ENCODE measurements at regions not wholly inside any gene's neighbourhood (a gene's known extent, or its start where the extent isn't known, plus 50 kb on each side); places are given as distances from the start of the nearest gene placed in this dataset.
A peak's percentile ranks its signal among the peaks of the same experiment; 100 is the strongest.

DNA sequence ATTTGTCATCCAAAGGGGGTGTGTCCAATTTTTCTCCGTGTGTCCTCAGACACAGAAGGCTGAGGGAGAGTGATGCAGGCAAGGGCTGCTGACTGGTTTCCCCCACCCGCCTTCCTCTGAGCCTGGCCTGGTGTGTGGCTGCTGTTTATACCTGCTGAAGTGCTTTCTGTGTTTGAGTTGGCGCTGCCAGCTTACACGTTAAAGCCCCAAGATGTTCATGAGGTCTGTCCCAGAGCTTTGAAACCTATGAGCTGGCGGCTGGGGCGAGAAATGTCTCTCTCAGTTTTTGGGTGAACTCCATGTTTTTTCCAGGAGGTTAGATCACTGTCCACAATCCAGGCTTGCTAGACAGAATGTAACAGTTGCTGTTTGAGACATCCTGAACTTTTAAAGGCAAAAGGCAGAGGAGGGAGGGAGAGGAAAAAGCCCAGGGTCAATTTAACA is 69.0 kb upstream of the CCN2 start:
- TF ChIP-seq, protein P1, sequence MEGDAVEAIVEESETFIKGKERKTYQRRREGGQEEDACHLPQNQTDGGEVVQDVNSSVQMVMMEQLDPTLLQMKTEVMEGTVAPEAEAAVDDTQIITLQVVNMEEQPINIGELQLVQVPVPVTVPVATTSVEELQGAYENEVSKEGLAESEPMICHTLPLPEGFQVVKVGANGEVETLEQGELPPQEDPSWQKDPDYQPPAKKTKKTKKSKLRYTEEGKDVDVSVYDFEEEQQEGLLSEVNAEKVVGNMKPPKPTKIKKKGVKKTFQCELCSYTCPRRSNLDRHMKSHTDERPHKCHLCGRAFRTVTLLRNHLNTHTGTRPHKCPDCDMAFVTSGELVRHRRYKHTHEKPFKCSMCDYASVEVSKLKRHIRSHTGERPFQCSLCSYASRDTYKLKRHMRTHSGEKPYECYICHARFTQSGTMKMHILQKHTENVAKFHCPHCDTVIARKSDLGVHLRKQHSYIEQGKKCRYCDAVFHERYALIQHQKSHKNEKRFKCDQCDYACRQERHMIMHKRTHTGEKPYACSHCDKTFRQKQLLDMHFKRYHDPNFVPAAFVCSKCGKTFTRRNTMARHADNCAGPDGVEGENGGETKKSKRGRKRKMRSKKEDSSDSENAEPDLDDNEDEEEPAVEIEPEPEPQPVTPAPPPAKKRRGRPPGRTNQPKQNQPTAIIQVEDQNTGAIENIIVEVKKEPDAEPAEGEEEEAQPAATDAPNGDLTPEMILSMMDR (IDR thresholded peaks at IDR 0.05), result no peak
- TF ChIP-seq POLR2AphosphoS5 (IDR thresholded peaks at IDR 0.05) (peak in 2 of 3 donors; percentile 6 to 44), POLR2A (IDR thresholded peaks at IDR 0.05) (no peak), EP300 (IDR thresholded peaks at IDR 0.05) (no peak)

Data from stomach (tissue), 4 donors.